Keratinocyte (primary cell): ENCODE measurements at regions not wholly inside any gene's neighbourhood (a gene's known extent, or its start where the extent isn't known, plus 50 kb on each side); places are given as distances from the start of the nearest gene placed in this dataset.

Source experiments
- DNase-seq: peaks from one replicate; pipeline ENCODE4 v3.0.0-alpha.2; 2011; ENCODE audit warnings: low read depth, missing footprints, low spot score
- FAIRE-seq: peaks from 2 replicates; lab custom pipeline; 2011; peaks lifted over from hg19 to GRCh38; lab: Jason Lieb, UNC
- H2AFZ ChIP-seq: 2 replicates; pipeline ENCODE4 v1.6.0; 2012; ENCODE audit warnings: low read length, control low read depth, inconsistent platforms; ENCODE audit not compliant: control insufficient read depth
- H3K27ac ChIP-seq: 2 replicates; pipeline ENCODE4 v1.5.1; 2011; ENCODE audit warnings: low read length; ENCODE audit not compliant: control insufficient read depth, insufficient read depth
- H3K27me3 ChIP-seq: 3 replicates; pipeline ENCODE4 v1.6.0; 2011; ENCODE audit warnings: low read length; ENCODE audit not compliant: control insufficient read depth, insufficient read depth; ENCODE audit errors: extremely low read depth
- H3K36me3 ChIP-seq, 2 experiments: 2 replicates in 1 of 2; 3 replicates in 1 of 2; pipeline ENCODE4 v1.5.1; 2011; ENCODE audit warnings: low read length in 2 of 2, mild to moderate bottlenecking in 1 of 2; ENCODE audit not compliant: control insufficient read depth in 2 of 2, insufficient read depth in 2 of 2; ENCODE audit errors: extremely low read depth in 1 of 2
- H3K4me1 ChIP-seq: 3 replicates; pipeline ENCODE4 v1.5.1; 2011; ENCODE audit warnings: low read length; ENCODE audit not compliant: control insufficient read depth, insufficient read depth; ENCODE audit errors: extremely low read depth
- H3K4me2 ChIP-seq: 3 replicates; pipeline ENCODE4 v1.6.0; 2011; ENCODE audit warnings: low read depth, low read length; ENCODE audit not compliant: control insufficient read depth, insufficient read depth; ENCODE audit errors: extremely low read depth
- H3K4me3 ChIP-seq, 3 experiments: fragments of 200-600 bp in 1 of 3; sonication (generic) in 1 of 3; 2 replicates in 2 of 3; 3 replicates in 1 of 3; pipeline ENCODE4 v1.5.1; 2011 to 2016; ENCODE audit warnings: low read length in 3 of 3, mild to moderate bottlenecking in 3 of 3, control low read depth in 2 of 3, inconsistent platforms in 1 of 3, low read depth in 1 of 3, mixed read lengths in 1 of 3, mixed run types in 1 of 3, moderate library complexity in 1 of 3; ENCODE audit not compliant: control insufficient read depth in 2 of 3, insufficient read depth in 2 of 3; ENCODE audit errors: extremely low read depth in 1 of 3
- H3K79me2 ChIP-seq: 2 replicates; pipeline ENCODE4 v1.6.0; 2012; ENCODE audit warnings: low read length; ENCODE audit not compliant: control insufficient read depth, insufficient read depth
- H3K9ac ChIP-seq: 3 replicates; pipeline ENCODE4 v1.6.0; 2011; ENCODE audit warnings: low read length; ENCODE audit not compliant: control insufficient read depth, insufficient read depth; ENCODE audit errors: extremely low read depth
- H3K9me1 ChIP-seq: 3 replicates; pipeline ENCODE4 v1.6.0; 2011; ENCODE audit warnings: low read length; ENCODE audit not compliant: control insufficient read depth, insufficient read depth; ENCODE audit errors: extremely low read depth
- H3K9me3 ChIP-seq: 2 replicates; pipeline ENCODE4 v1.5.1; 2012; ENCODE audit warnings: low read depth, low read length; ENCODE audit not compliant: control insufficient read depth
- H4K20me1 ChIP-seq: 3 replicates; pipeline ENCODE4 v1.6.0; 2011; ENCODE audit warnings: low read length; ENCODE audit not compliant: control insufficient read depth, insufficient read depth; ENCODE audit errors: extremely low read depth
- CTCF ChIP-seq, 3 experiments: IDR thresholded peaks in 1 of 3; conservative IDR thresholded peaks in 1 of 3; optimal IDR thresholded peaks in 1 of 3; 2 replicates in 2 of 3; 3 replicates in 1 of 3; pipeline versions ENCODE3 to v1.5.1; 2011; ENCODE audit warnings: low read length in 3 of 3, mild to moderate bottlenecking in 3 of 3, moderate library complexity in 2 of 3, control low read depth in 1 of 3, inconsistent platforms in 1 of 3; ENCODE audit not compliant: insufficient read depth in 2 of 3; ENCODE audit errors: extremely low read depth in 1 of 3
- EZH2 ChIP-seq: IDR thresholded peaks from one replicate; pipeline ENCODE4 v1.6.1; 2012; ENCODE audit warnings: inconsistent platforms, mild to moderate bottlenecking, low read length, moderate library complexity
- dilution Hi-C: fragments of 300-500 bp; cut with MboI; formaldehyde crosslinking; loops from one replicate; pipeline ENCODE4 v1.7.0; 2020; ENCODE audit warnings: low sequenced_read_pairs; ENCODE audit not compliant: extremely low pct_ligation_motif_present

GRCh38 chr7:155916926-155917655 is 104.8 kb upstream of the SHH start:
- dilution Hi-C loops, result no loop called here
- FAIRE-seq, result no peak
- Histone ChIP-seq H3K79me2 (no peaks in the 10 kb centered on the region), H3K4me1 (peaks cover 7% of the 10 kb centered on the region), H3K4me3 (no peak overlapping the region), H4K20me1 (no peaks in the 10 kb centered on the region), H3K36me3 (no peaks in the 10 kb centered on the region), H3K27ac (no peak overlapping the region), H3K9me3 (peaks cover 1% of the 10 kb centered on the region), H3K9me1 (no peaks in the 10 kb centered on the region), H3K27me3 (no peaks in the 10 kb centered on the region), H3K4me2 (no peak overlapping the region), H3K9ac (no peak overlapping the region), H2AFZ (no peak overlapping the region)
- no peak for DNase-seq
- no peak for TF ChIP-seq CTCF (optimal IDR thresholded peaks at IDR 0.05 in 1 of 3, IDR thresholded peaks at IDR 0.05 in 1 of 3, conservative IDR thresholded peaks at IDR 0.05 in 1 of 3; ENCODE audit: extremely low read depth in 1 of 3, insufficient read depth in 2 of 3, low read length in 3 of 3)
- TF ChIP-seq EZH2, result no peak

DNA sequence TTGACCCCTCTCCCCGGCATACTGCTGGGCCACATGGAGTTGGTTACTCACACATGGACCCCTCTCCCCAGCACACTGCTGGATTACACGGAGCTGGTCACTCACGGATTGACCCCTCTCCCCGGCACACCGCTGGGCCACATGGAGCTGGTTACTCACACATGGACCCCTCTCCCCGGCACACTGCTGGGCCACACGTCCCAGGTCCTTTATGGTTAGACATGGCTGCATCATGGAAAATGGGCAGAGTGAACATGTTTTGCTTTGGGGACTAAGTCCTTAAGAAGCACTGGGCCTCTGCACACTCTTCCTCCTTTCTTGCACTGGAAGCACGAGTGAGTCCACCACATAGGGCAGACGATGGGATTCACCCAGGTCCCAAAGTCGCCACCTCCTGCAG is 102.1 kb upstream of the SHH start:
- Histone ChIP-seq H3K4me3 (no peak overlapping the region), H3K27me3 (no peaks in the 10 kb centered on the region), H3K36me3 (no peaks in the 10 kb centered on the region), H3K4me1 (no peaks in the 10 kb centered on the region), H3K27ac (no peak overlapping the region), H3K79me2 (no peaks in the 10 kb centered on the region), H3K9ac (no peak overlapping the region), H3K4me2 (no peak overlapping the region), H2AFZ (no peak overlapping the region), H3K9me1 (no peaks in the 10 kb centered on the region), H4K20me1 (no peaks in the 10 kb centered on the region), H3K9me3 (peaks cover 3% of the 10 kb centered on the region)
- TF ChIP-seq CTCF (optimal IDR thresholded peaks at IDR 0.05 in 1 of 3, IDR thresholded peaks at IDR 0.05 in 1 of 3, conservative IDR thresholded peaks at IDR 0.05 in 1 of 3; ENCODE audit: extremely low read depth in 1 of 3, insufficient read depth in 2 of 3, low read length in 3 of 3) (no peak), EZH2 (no peak)
- dilution Hi-C loops, result no loop called here
- DNase-seq, result no peak
- FAIRE-seq, result no peak
